Iris pigment epithelial cell (primary cell): ENCODE measurements at regions not wholly inside any gene's neighbourhood (a gene's known extent, or its start where the extent isn't known, plus 50 kb on each side); places are given as distances from the start of the nearest gene placed in this dataset.

Source experiments
- DNase-seq: peaks from one replicate; pipeline ENCODE4 v3.0.0-alpha.2; 2011; ENCODE audit warnings: low read depth

GRCh38 chr12:111174251-111174960 lies 194.5 kb downstream of the PHETA1 start:
- no peak for DNase-seq

GRCh38 chr12:111173836-111174235 lies 195.1 kb downstream of the PHETA1 start:
- DNase-seq = no peak

GRCh38 chr12:111173391-111173790 lies 195.5 kb downstream of the PHETA1 start:
- no peak for DNase-seq

GRCh38 chr12:111172786-111173185 lies 196.1 kb downstream of the PHETA1 start:
- no peak for DNase-seq

- no peak for DNase-seq
These were observed 197.1 kb downstream of the PHETA1 start for GRCh38 chr12:111171832-111172231.

GRCh38 chr12:111171345-111171744 lies 197.6 kb downstream of the PHETA1 start:
- DNase-seq = no peak

GRCh38 chr12:111170543-111170942 lies 198.4 kb downstream of the PHETA1 start:
- no peak for DNase-seq

- no peak for DNase-seq
These were observed 199.4 kb downstream of the PHETA1 start for GRCh38 chr12:111169456-111169855.

- no peak for DNase-seq
These were observed 199.9 kb downstream of the PHETA1 start for GRCh38 chr12:111169032-111169431.

GRCh38 chr12:111168009-111168900 lies 200.6 kb downstream of the PHETA1 start:
- no peak for DNase-seq

- DNase-seq = no peak
These were observed 201.9 kb downstream of the PHETA1 start for GRCh38 chr12:111166779-111167540.

GRCh38 chr12:111164833-111165525 lies 203.9 kb downstream of the PHETA1 start:
- DNase-seq = no peak

GRCh38 chr12:111163422-111163821 lies 205.5 kb downstream of the PHETA1 start:
- DNase-seq = no peak

- no peak for DNase-seq
These were observed 207.0 kb downstream of the PHETA1 start for GRCh38 chr12:111161898-111162297.

GRCh38 chr12:111160350-111161241 lies 208.3 kb downstream of the PHETA1 start:
- DNase-seq = no peak

GRCh38 chr12:111158992-111159391 lies 209.9 kb downstream of the PHETA1 start:
- no peak for DNase-seq

GRCh38 chr12:111157486-111157885 lies 211.4 kb downstream of the PHETA1 start:
- DNase-seq = no peak

GRCh38 chr12:111156304-111156703 lies 212.6 kb downstream of the PHETA1 start:
- no peak for DNase-seq

GRCh38 chr12:111155521-111155920 lies 213.4 kb downstream of the PHETA1 start:
- no peak for DNase-seq

- no peak for DNase-seq
These were observed 213.9 kb downstream of the PHETA1 start for GRCh38 chr12:111155020-111155419.
